ENCODE measurements at regions not wholly inside any gene's neighbourhood (a gene's known extent, or its start where the extent isn't known, plus 50 kb on each side); places are given as distances from the start of the nearest gene placed in this dataset.

DNA sequence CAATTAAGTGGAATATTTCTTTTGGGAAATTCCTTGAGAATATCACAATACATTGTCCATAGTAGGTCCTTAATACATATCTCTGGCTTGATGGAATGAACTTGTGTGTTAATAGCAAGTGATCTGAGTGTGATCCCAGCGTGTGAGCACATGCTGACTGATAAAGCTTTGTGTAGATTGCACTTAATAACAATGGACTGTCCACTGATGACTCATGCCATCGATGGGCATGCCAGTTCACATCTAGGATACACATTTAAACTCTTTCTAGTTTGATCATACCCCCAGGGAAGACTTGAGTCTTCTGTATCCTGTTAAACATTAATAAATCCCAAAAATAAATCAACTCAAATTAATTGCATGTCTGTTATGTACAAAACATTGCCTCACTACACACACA lies 454.3 kb upstream of the SPTLC3 start:
- Histone ChIP-seq H4K20me1 (replicated peaks; ENCODE audit: control insufficient read depth, insufficient read depth, low read length) (no peaks in the 10 kb centered on the region), H3K4me3 (no peak overlapping the region), H3K9ac (ENCODE audit: insufficient read depth in 1 of 2, low read depth in 2 of 2, low read length in 2 of 2) (no peak overlapping the region), H3K4me2 (ENCODE audit: insufficient read depth, low read length) (no peak overlapping the region), H3K27me3 (ENCODE audit: control insufficient read depth in 2 of 2, insufficient read depth in 2 of 2, low read length in 2 of 2) (no peaks in the 10 kb centered on the region), H3K36me3 (ENCODE audit: control insufficient read depth, insufficient read depth, low read length) (no peaks in the 10 kb centered on the region), H3K79me2 (ENCODE audit: control insufficient read depth, insufficient read depth, low read length) (no peaks in the 10 kb centered on the region), H3K4me1 (replicated peaks in 1 of 2; ENCODE audit: control insufficient read depth in 2 of 2, insufficient read depth in 2 of 2, low read length in 2 of 2) (no peaks in the 10 kb centered on the region), H3K9me1 (ENCODE audit: control insufficient read depth, insufficient read depth, low read length) (no peaks in the 10 kb centered on the region), H2AFZ (ENCODE audit: low read depth, low read length) (no peak overlapping the region), H3K27ac (ENCODE audit: extremely low read depth, low read depth, low read length) (no peak overlapping the region), H3K9me3 (replicated peaks; ENCODE audit: control insufficient read depth, insufficient read depth, low read depth, low read length) (no peaks in the 10 kb centered on the region)
- TF ChIP-seq CREM (IDR thresholded peaks at IDR 0.05; ENCODE audit: low read depth) (no peak), ARID3A (IDR thresholded peaks at IDR 0.05; ENCODE audit: borderline replicate concordance, low read depth, low read length) (no peak), ZNF217 (CRISPR knock-in tag; IDR thresholded peaks at IDR 0.05) (no peak), CBX8 (IDR thresholded peaks at IDR 0.05; ENCODE audit: borderline replicate concordance, extremely low read depth, low read depth, low read length, poor library complexity, severe bottlenecking) (no peak), RAD51 (IDR thresholded peaks at IDR 0.05; ENCODE audit: borderline replicate concordance, low read depth) (no peak), PURB (CRISPR knock-in tag; IDR thresholded peaks at IDR 0.05; ENCODE audit: low read depth) (no peak), ADNP (tag; IDR thresholded peaks at IDR 0.05) (no peak), POLR2A (conservative IDR thresholded peaks at IDR 0.05) (no peak), KAT8 (IDR thresholded peaks at IDR 0.05; ENCODE audit: low read depth) (no peak), KLF10 (CRISPR knock-in tag; IDR thresholded peaks at IDR 0.05) (no peak), GABPA (tag; conservative IDR thresholded peaks at IDR 0.05; ENCODE audit: low read depth) (no peak), TAF9B (IDR thresholded peaks at IDR 0.05; ENCODE audit: partially characterized antibody) (no peak)
- TF ChIP-seq, protein P1, sequence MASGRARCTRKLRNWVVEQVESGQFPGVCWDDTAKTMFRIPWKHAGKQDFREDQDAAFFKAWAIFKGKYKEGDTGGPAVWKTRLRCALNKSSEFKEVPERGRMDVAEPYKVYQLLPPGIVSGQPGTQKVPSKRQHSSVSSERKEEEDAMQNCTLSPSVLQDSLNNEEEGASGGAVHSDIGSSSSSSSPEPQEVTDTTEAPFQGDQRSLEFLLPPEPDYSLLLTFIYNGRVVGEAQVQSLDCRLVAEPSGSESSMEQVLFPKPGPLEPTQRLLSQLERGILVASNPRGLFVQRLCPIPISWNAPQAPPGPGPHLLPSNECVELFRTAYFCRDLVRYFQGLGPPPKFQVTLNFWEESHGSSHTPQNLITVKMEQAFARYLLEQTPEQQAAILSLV (tag; IDR thresholded peaks at IDR 0.05): no peak
- FAIRE-seq: no peak
- in situ Hi-C loops (cut with MboI) (no loop called here), intact Hi-C loops (cut with micrococcal nuclease) (no loop called here)
- 0% methylated on average over 2 of the region's 2 CpGs for WGBS (ENCODE audit: insufficient coverage, low coverage, missing lambda C conversion rate)
- no peak for DNase-seq (ENCODE audit: extremely low read depth in 1 of 4, low spot score in 3 of 4)
- ChIA-PET POLR2A (no interaction called here), CTCF (ENCODE audit: low intra/inter-chr PET ratio) (no interaction called here)
- BruUV-seq (replicated peaks): no TSS peak
- ATAC-seq: no peak
